CD4-positive, CD25-positive, alpha-beta regulatory T cell (primary cell): ENCODE measurements at regions not wholly inside any gene's neighbourhood (a gene's known extent, or its start where the extent isn't known, plus 50 kb on each side); places are given as distances from the start of the nearest gene placed in this dataset.

ENCODE experiments used
- ATAC-seq, 2 donors: fragments of 150-1000 bp; cut with Tn5 transposase; one replicate each; pipeline ENCODE4 v1.10.0; 2021; ENCODE audit warnings: low read depth in 2 of 2, moderate number of reproducible peaks in 2 of 2, moderate library complexity in 1 of 2
- DNase-seq, 3 donors: peaks; one replicate each; pipeline versions ENCODE4 v3.0.0 to v3.0.0-alpha.2; 2012 to 2022; ENCODE audit warnings: mixed read lengths in 1 of 3
- H3K27ac ChIP-seq: one replicate; pipeline ENCODE4 v1.7.0; 2013; ENCODE audit warnings: mild to moderate bottlenecking, low read length; ENCODE audit not compliant: insufficient read depth, poor library complexity, severe bottlenecking
- H3K27me3 ChIP-seq: one replicate; pipeline ENCODE4 v1.7.0; 2013; ENCODE audit warnings: low read length; ENCODE audit not compliant: control insufficient read depth, insufficient read depth
- H3K36me3 ChIP-seq: one replicate; pipeline ENCODE4 v1.7.0; 2013; ENCODE audit warnings: mild to moderate bottlenecking, low read length, moderate library complexity; ENCODE audit not compliant: control insufficient read depth, insufficient read depth
- H3K4me1 ChIP-seq: 2 replicates; pipeline ENCODE4 v1.7.0; 2013; ENCODE audit warnings: mild to moderate bottlenecking, low read length; ENCODE audit not compliant: insufficient read depth, control insufficient read depth, poor library complexity, severe bottlenecking
- H3K4me3 ChIP-seq: one replicate; pipeline ENCODE4 v1.7.0; 2013; ENCODE audit warnings: low read depth, mild to moderate bottlenecking, low read length, moderate library complexity
- H3K9me3 ChIP-seq, 2 experiments: 1 replicate in 1 of 2; 2 replicates in 1 of 2; pipeline ENCODE4 v1.7.0; 2013; ENCODE audit warnings: low read length in 2 of 2, mild to moderate bottlenecking in 1 of 2, moderate library complexity in 1 of 2; ENCODE audit not compliant: control insufficient read depth in 2 of 2
- H3K27ac Mint-ChIP-seq, 3 donors: one replicate each; pipeline ENCODE4 v1.8.0; 2020 to 2022; ENCODE audit warnings: mild to moderate bottlenecking in 3 of 3, mixed read lengths in 3 of 3, moderate library complexity in 2 of 3
- H3K27me3 Mint-ChIP-seq: one replicate; pipeline ENCODE4 v1.8.0; 2022; ENCODE audit warnings: mild to moderate bottlenecking, mixed read lengths
- H3K36me3 Mint-ChIP-seq: one replicate; pipeline ENCODE4 v1.8.0; 2020; ENCODE audit warnings: mixed read lengths
- H3K4me1 Mint-ChIP-seq, 4 donors: one replicate each; pipeline ENCODE4 v1.8.0; 2020 to 2022; ENCODE audit warnings: mixed read lengths in 4 of 4, mild to moderate bottlenecking in 1 of 4
- H3K4me3 Mint-ChIP-seq, 4 donors: one replicate each; pipeline ENCODE4 v1.8.0; 2020 to 2022; ENCODE audit warnings: mild to moderate bottlenecking in 4 of 4, mixed read lengths in 4 of 4, moderate library complexity in 3 of 4
- H3K9me3 Mint-ChIP-seq, 7 donors: one replicate each; pipeline ENCODE4 v1.8.0; 2020 to 2022; ENCODE audit warnings: mixed read lengths in 7 of 7, mild to moderate bottlenecking in 3 of 7, moderate library complexity in 2 of 7

DNA sequence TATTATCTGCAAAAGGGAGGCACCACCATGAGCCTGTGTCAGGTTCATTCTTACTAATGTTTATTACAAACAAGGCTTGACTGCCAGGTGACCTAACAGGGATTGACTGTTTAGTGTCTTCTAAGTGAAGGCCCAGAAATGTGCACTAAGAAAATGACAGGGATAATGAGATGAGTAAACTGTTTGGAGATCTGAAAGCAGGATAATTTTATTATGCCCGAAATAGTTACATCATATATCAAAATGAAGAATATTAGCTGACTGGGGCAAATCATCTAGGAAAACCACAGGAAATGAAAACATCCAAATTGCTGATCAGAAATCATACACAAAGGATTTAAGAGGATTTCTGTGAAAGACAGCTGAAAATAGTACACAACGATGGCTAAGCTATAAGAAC is 516.7 kb downstream of the HDGFL1 start:
- H3K9me3 ChIP-seq: no peaks in the 10 kb centered on the region

DNA sequence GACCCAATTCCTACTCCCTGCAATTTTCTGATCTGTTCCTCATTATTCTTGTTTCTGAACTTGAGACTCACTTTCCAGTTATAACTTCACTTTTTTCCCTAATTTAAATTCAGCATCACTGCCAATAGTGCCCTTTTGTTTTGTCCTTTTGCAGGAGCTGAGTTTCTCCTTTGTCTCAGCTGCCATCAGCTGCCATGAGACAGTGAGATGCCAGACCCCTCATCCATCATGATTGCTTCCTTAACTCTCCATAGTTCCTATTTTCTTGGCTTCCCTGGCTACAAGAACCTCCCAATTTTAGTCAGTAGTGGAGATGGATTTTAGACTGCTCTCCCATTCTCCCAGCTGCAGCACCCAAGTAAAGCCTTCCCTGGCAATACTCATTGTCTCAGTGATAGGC is 518.1 kb downstream of the HDGFL1 start:
- Mint-ChIP-seq H3K27ac (no peak overlapping the region), H3K4me3 (no peak overlapping the region), H3K9me3 (peaks cover 0 to 17% (median 8%) of the 10 kb centered on the region in 7 donors), H3K4me1 (no peaks in the 10 kb centered on the region), H3K27me3 (peaks cover 4% of the 10 kb centered on the region), H3K36me3 (no peaks in the 10 kb centered on the region)
- no peaks in the 10 kb centered on the region for H3K36me3 ChIP-seq
- no peaks in the 10 kb centered on the region for H3K4me1 ChIP-seq
- no peak overlapping the region for H3K4me3 ChIP-seq
- no peaks in the 10 kb centered on the region for H3K9me3 ChIP-seq
- DNase-seq (no peak), ATAC-seq (no peak)
- no peaks in the 10 kb centered on the region for H3K27me3 ChIP-seq
- H3K27ac ChIP-seq: no peak overlapping the region

More for the DNA sequence above, 516.7 kb downstream of the HDGFL1 start:
- ATAC-seq (no peak), DNase-seq (no peak)
- Mint-ChIP-seq H3K36me3 (no peaks in the 10 kb centered on the region), H3K4me3 (no peak overlapping the region), H3K27ac (no peak overlapping the region), H3K4me1 (no peaks in the 10 kb centered on the region), H3K9me3 (peaks cover 0 to 18% (median 8%) of the 10 kb centered on the region in 7 donors), H3K27me3 (peaks cover 4% of the 10 kb centered on the region)
- no peak overlapping the region for H3K4me3 ChIP-seq
- no peaks in the 10 kb centered on the region for H3K4me1 ChIP-seq
- H3K27ac ChIP-seq: no peak overlapping the region
- no peaks in the 10 kb centered on the region for H3K27me3 ChIP-seq
- no peaks in the 10 kb centered on the region for H3K36me3 ChIP-seq

DNA sequence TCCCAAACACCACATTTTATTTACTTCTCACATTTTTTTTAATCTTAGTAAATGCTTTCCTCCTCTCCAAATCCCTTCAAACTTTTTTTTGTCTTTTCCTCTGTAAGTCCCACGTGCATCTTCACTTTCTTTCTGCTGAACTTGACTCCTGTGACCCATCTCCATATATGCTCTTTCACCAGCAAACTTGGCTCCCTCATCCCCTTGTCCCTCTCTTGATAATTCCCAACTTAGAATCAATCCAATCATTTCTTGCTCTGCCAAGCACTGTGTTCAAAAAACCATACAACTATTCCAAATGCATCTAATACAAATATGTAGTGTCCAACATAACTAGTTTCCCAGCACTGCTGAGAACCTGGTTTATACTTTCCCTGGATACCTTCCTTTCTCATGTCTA is 519.4 kb downstream of the HDGFL1 start:
- Mint-ChIP-seq H3K4me3 (no peak overlapping the region), H3K4me1 (no peaks in the 10 kb centered on the region), H3K9me3 (peaks cover 0 to 17% (median 8%) of the 10 kb centered on the region in 7 donors), H3K27me3 (peaks cover 4% of the 10 kb centered on the region), H3K36me3 (no peaks in the 10 kb centered on the region), H3K27ac (no peak overlapping the region)
- H3K36me3 ChIP-seq: no peaks in the 10 kb centered on the region
- DNase-seq (no peak), ATAC-seq (no peak)
- no peaks in the 10 kb centered on the region for H3K27me3 ChIP-seq
- no peak overlapping the region for H3K27ac ChIP-seq
- no peaks in the 10 kb centered on the region for H3K4me1 ChIP-seq
- H3K9me3 ChIP-seq: no peaks in the 10 kb centered on the region
- no peak overlapping the region for H3K4me3 ChIP-seq

DNA sequence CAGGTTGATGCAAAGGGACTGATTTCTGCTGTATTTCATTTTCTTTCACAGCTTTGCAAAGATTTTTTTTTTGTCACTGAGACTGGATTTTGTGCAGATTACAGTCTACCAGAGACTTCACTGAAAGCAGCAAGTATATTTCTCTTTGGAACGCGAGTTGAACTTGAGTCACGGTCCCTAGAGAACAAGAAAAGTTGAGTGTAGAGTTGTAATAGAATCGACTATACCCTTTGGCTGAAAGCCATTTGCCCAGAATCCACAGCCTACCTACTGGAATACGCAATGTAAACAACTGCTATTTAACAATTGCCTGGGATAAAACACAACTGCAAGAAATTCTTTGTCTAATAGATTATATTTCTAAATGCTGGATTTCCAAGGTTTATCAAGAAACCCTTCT is 520.6 kb downstream of the HDGFL1 start:
- Mint-ChIP-seq H3K4me3 (no peak overlapping the region), H3K36me3 (no peaks in the 10 kb centered on the region), H3K4me1 (no peaks in the 10 kb centered on the region), H3K27ac (no peak overlapping the region), H3K27me3 (no peaks in the 10 kb centered on the region), H3K9me3 (peaks cover 1 to 18% (median 9%) of the 10 kb centered on the region in 7 donors)
- no peaks in the 10 kb centered on the region for H3K27me3 ChIP-seq
- ATAC-seq (no peak), DNase-seq (no peak)
- H3K4me3 ChIP-seq: no peak overlapping the region
- H3K4me1 ChIP-seq: no peaks in the 10 kb centered on the region
- H3K36me3 ChIP-seq: no peaks in the 10 kb centered on the region
- H3K27ac ChIP-seq: no peak overlapping the region
- no peaks in the 10 kb centered on the region for H3K9me3 ChIP-seq

DNA sequence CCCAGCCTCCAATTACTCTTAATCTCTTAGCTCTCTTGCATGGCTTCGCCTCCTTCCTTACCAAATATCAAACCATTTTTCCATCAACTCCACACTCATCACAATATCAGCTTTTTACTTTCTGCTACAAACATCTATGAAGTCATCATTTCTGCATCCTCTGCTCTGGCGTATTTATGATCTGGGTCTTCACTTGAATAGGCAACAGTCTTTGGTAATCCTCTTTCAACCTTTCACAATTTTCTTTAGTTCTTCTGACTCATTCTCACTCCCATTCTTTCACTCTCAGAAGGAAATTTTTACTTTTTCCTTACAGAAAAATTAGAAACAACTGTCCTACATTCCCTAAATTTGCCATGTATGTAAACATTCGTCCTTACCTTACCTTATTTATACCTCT is 522.4 kb downstream of the HDGFL1 start:
- no peaks in the 10 kb centered on the region for H3K36me3 Mint-ChIP-seq

DNA sequence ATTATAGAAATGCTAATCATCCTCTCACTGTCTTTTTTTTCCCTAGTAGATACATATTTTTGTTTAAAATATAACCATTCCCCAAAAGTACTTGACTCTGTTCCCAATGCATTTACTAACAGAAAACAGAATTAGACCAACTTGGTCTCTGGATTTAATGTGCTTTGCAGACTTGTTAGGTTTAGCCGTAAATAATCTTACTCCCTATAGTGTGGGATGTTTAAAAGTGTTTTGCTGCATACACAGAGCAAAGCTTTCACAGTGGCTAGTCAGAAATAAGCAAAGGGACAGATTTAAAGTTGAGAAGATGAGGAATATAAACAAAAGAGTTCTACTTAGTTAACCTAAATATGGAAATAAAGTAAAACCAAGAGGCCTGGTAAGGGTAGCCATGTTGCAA is 527.5 kb downstream of the HDGFL1 start:
- Mint-ChIP-seq H3K36me3 (no peaks in the 10 kb centered on the region), H3K27ac (no peak overlapping the region), H3K27me3 (no peaks in the 10 kb centered on the region), H3K4me3 (no peak overlapping the region), H3K4me1 (no peaks in the 10 kb centered on the region), H3K9me3 (peaks cover 3 to 19% (median 12%) of the 10 kb centered on the region in 7 donors)
- Histone ChIP-seq H3K4me1 (no peaks in the 10 kb centered on the region), H3K4me3 (no peak overlapping the region), H3K9me3 (peaks cover 0 to 7% of the 10 kb centered on the region in 2 experiments), H3K36me3 (no peaks in the 10 kb centered on the region), H3K27me3 (no peaks in the 10 kb centered on the region), H3K27ac (no peak overlapping the region)
- DNase-seq (no peak), ATAC-seq (no peak)

More for the DNA sequence above, 522.4 kb downstream of the HDGFL1 start:
- no peaks in the 10 kb centered on the region for H3K27me3 ChIP-seq
- no peaks in the 10 kb centered on the region for H3K4me1 ChIP-seq
- Mint-ChIP-seq H3K4me3 (no peak overlapping the region), H3K27me3 (no peaks in the 10 kb centered on the region), H3K9me3 (peaks cover 1 to 19% (median 13%) of the 10 kb centered on the region in 7 donors), H3K4me1 (no peaks in the 10 kb centered on the region), H3K27ac (no peak overlapping the region)
- no peaks in the 10 kb centered on the region for H3K36me3 ChIP-seq
- H3K9me3 ChIP-seq: no peaks in the 10 kb centered on the region
- no peak overlapping the region for H3K4me3 ChIP-seq
- H3K27ac ChIP-seq: no peak overlapping the region
- no peak for DNase-seq
- no peak for ATAC-seq

DNA sequence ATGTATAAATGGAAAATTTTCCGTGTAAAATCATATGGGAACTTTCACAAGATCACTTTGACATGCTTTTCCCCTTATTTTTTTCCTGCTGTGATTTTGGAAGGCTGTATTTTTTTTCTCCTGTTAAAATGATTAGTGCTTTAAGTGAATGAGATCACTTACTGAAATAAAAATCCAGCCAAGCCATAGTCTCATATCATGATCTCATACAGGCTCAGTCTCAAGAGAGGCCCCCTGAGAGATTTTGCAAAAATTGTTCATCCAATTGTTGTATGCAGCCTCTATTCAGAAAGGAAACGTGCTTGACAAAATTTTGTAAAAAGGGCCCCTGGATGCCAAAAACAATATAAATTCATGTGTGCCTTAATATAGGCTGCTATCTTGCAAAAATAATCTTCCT is 528.2 kb downstream of the HDGFL1 start:
- H3K27me3 ChIP-seq: no peaks in the 10 kb centered on the region
- peaks cover 0 to 7% of the 10 kb centered on the region in 2 experiments for H3K9me3 ChIP-seq
- ATAC-seq: no peak
- Mint-ChIP-seq H3K27ac (no peak overlapping the region), H3K9me3 (peaks cover 4 to 19% (median 7%) of the 10 kb centered on the region in 7 donors), H3K27me3 (no peaks in the 10 kb centered on the region), H3K36me3 (no peaks in the 10 kb centered on the region), H3K4me3 (no peak overlapping the region), H3K4me1 (no peaks in the 10 kb centered on the region)
- H3K4me3 ChIP-seq: no peak overlapping the region
- H3K27ac ChIP-seq: no peak overlapping the region
- no peak for DNase-seq
- no peaks in the 10 kb centered on the region for H3K4me1 ChIP-seq
- no peaks in the 10 kb centered on the region for H3K36me3 ChIP-seq

DNA sequence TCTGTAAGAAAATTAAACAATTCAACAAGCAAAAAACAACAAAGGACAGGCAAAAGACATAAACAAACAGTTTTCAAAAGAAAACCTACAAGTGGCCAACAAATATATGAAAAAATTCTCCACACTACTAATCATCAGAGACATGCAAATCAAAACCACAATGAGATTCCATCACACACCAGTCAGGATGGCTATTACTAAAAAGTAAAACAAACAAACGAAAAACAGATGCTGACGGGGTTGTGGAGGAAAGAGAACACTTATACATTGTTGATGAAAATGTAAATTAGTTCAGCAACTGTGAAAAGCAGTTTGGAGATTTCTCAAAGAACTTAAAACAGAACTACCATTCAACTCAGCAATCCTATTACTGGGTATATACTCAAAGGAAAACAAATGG is 537.6 kb downstream of the HDGFL1 start:
- no peak overlapping the region for H3K27ac ChIP-seq
- no peaks in the 10 kb centered on the region for H3K4me1 ChIP-seq
- H3K27ac Mint-ChIP-seq: no peak overlapping the region
- no peaks in the 10 kb centered on the region for H3K27me3 Mint-ChIP-seq
- no peaks in the 10 kb centered on the region for H3K9me3 ChIP-seq
- ATAC-seq (no peak), DNase-seq (no peak)
- no peaks in the 10 kb centered on the region for H3K27me3 ChIP-seq
- H3K9me3 Mint-ChIP-seq: peaks cover 3 to 33% (median 9%) of the 10 kb centered on the region in 7 donors
- no peaks in the 10 kb centered on the region for H3K36me3 ChIP-seq
- H3K4me3 ChIP-seq: no peak overlapping the region
- peaks cover 3% of the 10 kb centered on the region for H3K36me3 Mint-ChIP-seq
- no peak overlapping the region for H3K4me3 Mint-ChIP-seq
- H3K4me1 Mint-ChIP-seq: no peaks in the 10 kb centered on the region
